Transverse colon (tissue), 3 donors: ENCODE measurements at regions not wholly inside any gene's neighbourhood (a gene's known extent, or its start where the extent isn't known, plus 50 kb on each side); places are given as distances from the start of the nearest gene placed in this dataset.

Experiments used
- POLR2A ChIP-seq: fragments of 450-650 bp; IDR thresholded peaks from one replicate; pipeline ENCODE4 v1.6.1; 2016; ENCODE audit warnings: antibody characterized with exemption, mild to moderate bottlenecking, moderate library complexity
- TF ChIP-seq, protein P1 (sequence below), 5 experiments: fragments of 200-600 bp in 3 of 5; fragments of 450-650 bp in 2 of 5; sonication (generic) in 3 of 5; IDR thresholded peaks; 1 replicate in 2 of 5; 2 replicates in 3 of 5; pipeline ENCODE4 v1.5.1; 2016 to 2017; ENCODE audit warnings: antibody characterized with exemption in 5 of 5, inconsistent platforms in 3 of 5, mild to moderate bottlenecking in 2 of 5, moderate library complexity in 1 of 5

DNA sequence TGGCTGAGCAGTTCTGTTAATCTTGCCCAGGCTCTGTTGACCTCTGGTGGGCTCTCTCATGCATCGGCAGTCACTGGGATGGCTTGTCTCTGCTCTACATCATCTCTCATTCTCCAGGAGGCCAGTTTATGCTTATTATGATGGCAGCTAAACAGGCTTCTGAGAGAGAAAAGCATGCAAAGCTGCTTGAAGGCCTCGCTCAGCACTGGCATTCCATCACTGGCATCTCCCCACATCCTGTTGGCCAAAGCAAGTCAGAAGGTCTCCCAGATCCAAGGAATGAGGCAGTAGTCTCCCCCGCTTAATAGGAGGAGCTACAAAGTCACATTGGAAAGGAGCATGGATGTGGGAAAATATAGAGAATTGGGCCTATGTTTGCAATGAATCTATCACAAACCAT is 212.6 kb downstream of the ZNF621 start:
- TF ChIP-seq, protein P1, sequence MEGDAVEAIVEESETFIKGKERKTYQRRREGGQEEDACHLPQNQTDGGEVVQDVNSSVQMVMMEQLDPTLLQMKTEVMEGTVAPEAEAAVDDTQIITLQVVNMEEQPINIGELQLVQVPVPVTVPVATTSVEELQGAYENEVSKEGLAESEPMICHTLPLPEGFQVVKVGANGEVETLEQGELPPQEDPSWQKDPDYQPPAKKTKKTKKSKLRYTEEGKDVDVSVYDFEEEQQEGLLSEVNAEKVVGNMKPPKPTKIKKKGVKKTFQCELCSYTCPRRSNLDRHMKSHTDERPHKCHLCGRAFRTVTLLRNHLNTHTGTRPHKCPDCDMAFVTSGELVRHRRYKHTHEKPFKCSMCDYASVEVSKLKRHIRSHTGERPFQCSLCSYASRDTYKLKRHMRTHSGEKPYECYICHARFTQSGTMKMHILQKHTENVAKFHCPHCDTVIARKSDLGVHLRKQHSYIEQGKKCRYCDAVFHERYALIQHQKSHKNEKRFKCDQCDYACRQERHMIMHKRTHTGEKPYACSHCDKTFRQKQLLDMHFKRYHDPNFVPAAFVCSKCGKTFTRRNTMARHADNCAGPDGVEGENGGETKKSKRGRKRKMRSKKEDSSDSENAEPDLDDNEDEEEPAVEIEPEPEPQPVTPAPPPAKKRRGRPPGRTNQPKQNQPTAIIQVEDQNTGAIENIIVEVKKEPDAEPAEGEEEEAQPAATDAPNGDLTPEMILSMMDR (IDR thresholded peaks at IDR 0.05): no peak
- TF ChIP-seq POLR2A: no peak
